Caco-2 (cell line): ENCODE measurements at regions not wholly inside any gene's neighbourhood (a gene's known extent, or its start where the extent isn't known, plus 50 kb on each side); places are given as distances from the start of the nearest gene placed in this dataset.

Experiments
- BruUV-seq: library from RNA; stranded (reverse); fragments of 400-500 nt; replicated peaks from 2 replicates; lab custom pipeline; 2021; lab: Mats Ljungman, UMichigan
- CTCF ChIA-PET: fragments of 300-600 bp; sonication (Branson Sonifier 250); formaldehyde crosslinking; loops from one replicate; lab custom pipeline; 2022; ENCODE audit warnings: antibody characterized with exemption; lab: Charles Lee
- POLR2A ChIA-PET: fragments of 300-600 bp; sonication (Branson Sonifier 250); formaldehyde crosslinking; loops from one replicate; lab custom pipeline; 2022; ENCODE audit warnings: antibody characterized with exemption; lab: Charles Lee
- DNase-seq, 2 experiments: peaks; one replicate each; pipeline versions ENCODE4 v3.0.0 to v3.0.0-alpha.2; 2020 to 2022
- H3K27me3 ChIP-seq: replicated peaks from 2 replicates; pipeline ENCODE4 v1.6.0; 2011; ENCODE audit warnings: low read length; ENCODE audit not compliant: control insufficient read depth, insufficient read depth
- H3K36me3 ChIP-seq: 2 replicates; pipeline ENCODE4 v1.5.1; 2011; ENCODE audit warnings: low read length; ENCODE audit not compliant: control insufficient read depth, insufficient read depth
- H3K4me1 ChIP-seq: fragments of 250-450 bp; sonication (Bioruptor Pico); 2 replicates; pipeline ENCODE4 v1.5.1; 2020; ENCODE audit warnings: mild to moderate bottlenecking
- H3K4me3 ChIP-seq: 2 replicates; pipeline ENCODE4 v1.5.1; 2011; ENCODE audit warnings: low read depth, mild to moderate bottlenecking, control low read depth, low read length
- H3K9me3 ChIP-seq: fragments of 250-450 bp; sonication (Bioruptor Pico); 2 replicates; pipeline ENCODE4 v1.5.1; 2020; ENCODE audit warnings: mild to moderate bottlenecking, moderate library complexity
- H3K27ac Mint-ChIP-seq: one replicate; pipeline ENCODE4 v1.8.0; 2022; ENCODE audit warnings: mixed read lengths; ENCODE audit not compliant: unreplicated experiment
- H3K27me3 Mint-ChIP-seq: one replicate; pipeline ENCODE4 v1.8.0; 2022; ENCODE audit warnings: mixed read lengths; ENCODE audit not compliant: insufficient read depth, unreplicated experiment
- H3K36me3 Mint-ChIP-seq: one replicate; pipeline ENCODE4 v1.8.0; 2022; ENCODE audit warnings: mild to moderate bottlenecking, mixed read lengths; ENCODE audit not compliant: insufficient read depth, unreplicated experiment
- H3K4me1 Mint-ChIP-seq: one replicate; pipeline ENCODE4 v1.8.0; 2022; ENCODE audit warnings: low read depth, mixed read lengths; ENCODE audit not compliant: unreplicated experiment
- H3K4me3 Mint-ChIP-seq: one replicate; pipeline ENCODE4 v1.8.0; 2022; ENCODE audit warnings: mild to moderate bottlenecking, moderate library complexity, mixed read lengths; ENCODE audit not compliant: unreplicated experiment
- H3K9me3 Mint-ChIP-seq: one replicate; pipeline ENCODE4 v1.8.0; 2022; ENCODE audit warnings: mixed read lengths; ENCODE audit not compliant: unreplicated experiment
- CTCF ChIP-seq, 2 experiments: fragments of 200-600 bp in 1 of 2; IDR thresholded peaks; 1 replicate in 1 of 2; 2 replicates in 1 of 2; pipeline versions ENCODE4 v1.5.1 to v1.8.0; 2011 to 2022; ENCODE audit warnings: antibody characterized with exemption in 1 of 2, control low read depth in 1 of 2, inconsistent platforms in 1 of 2, low read depth in 1 of 2, low read length in 1 of 2, mild to moderate bottlenecking in 1 of 2, moderate library complexity in 1 of 2; ENCODE audit not compliant: insufficient read depth in 1 of 2, severe bottlenecking in 1 of 2, unreplicated experiment in 1 of 2
- intact Hi-C: fragments of 100-400 bp; cut with micrococcal nuclease; formaldehyde crosslinking; loops from one replicate; pipeline ENCODE4 v1.10.0; 2022; ENCODE audit not compliant: unreplicated experiment

GRCh38 chr5:130529111-130529510 is 624.8 kb downstream of the CHSY3 start:
- TF ChIP-seq CTCF (IDR thresholded peaks at IDR 0.05; ENCODE audit: insufficient read depth in 1 of 2, low read depth in 1 of 2, low read length in 1 of 2, severe bottlenecking in 1 of 2, unreplicated experiment in 1 of 2), result no peak
- Histone ChIP-seq H3K4me3 (no peak overlapping the region), H3K4me1 (0 out of 2 replicates have a peak, but pooled peaks cover 3% of the 10 kb centered on the region), H3K27me3 (no peaks in the 10 kb centered on the region), H3K36me3 (no peaks in the 10 kb centered on the region), H3K9me3 (no peaks in the 10 kb centered on the region)
- POLR2A ChIA-PET, result no interaction called here
- H3K27me3 Mint-ChIP-seq, result no peaks in the 10 kb centered on the region
- CTCF ChIA-PET, result no interaction called here
- BruUV-seq, result no TSS peak
- H3K36me3 Mint-ChIP-seq, result no peaks in the 10 kb centered on the region
- H3K4me3 Mint-ChIP-seq, result no peak overlapping the region
- peaks cover 10% of the 10 kb centered on the region for H3K9me3 Mint-ChIP-seq
- H3K4me1 Mint-ChIP-seq, result peaks cover 6% of the 10 kb centered on the region
- no peak overlapping the region for H3K27ac Mint-ChIP-seq
- DNase-seq, result no peak
- intact Hi-C loops, result no loop called here

- Histone ChIP-seq H3K4me1 (0 out of 2 replicates have a peak, but pooled peaks cover 3% of the 10 kb centered on the region), H3K27me3 (no peaks in the 10 kb centered on the region), H3K9me3 (no peaks in the 10 kb centered on the region), H3K4me3 (no peak overlapping the region), H3K36me3 (no peaks in the 10 kb centered on the region)
- BruUV-seq, result no TSS peak
- POLR2A ChIA-PET, result no interaction called here
- TF ChIP-seq CTCF (IDR thresholded peaks at IDR 0.05; ENCODE audit: insufficient read depth in 1 of 2, low read depth in 1 of 2, low read length in 1 of 2, severe bottlenecking in 1 of 2, unreplicated experiment in 1 of 2), result no peak
- Mint-ChIP-seq H3K36me3 (no peaks in the 10 kb centered on the region), H3K27ac (no peak overlapping the region), H3K27me3 (no peaks in the 10 kb centered on the region), H3K9me3 (peaks cover 10% of the 10 kb centered on the region), H3K4me1 (peaks cover 6% of the 10 kb centered on the region), H3K4me3 (no peak overlapping the region)
- no peak for DNase-seq
- intact Hi-C loops, result no loop called here
- CTCF ChIA-PET, result no interaction called here
Measured at GRCh38 chr5:130528474-130528873, 624.2 kb downstream of the CHSY3 start.

GRCh38 chr5:130526708-130527107 is 622.4 kb downstream of the CHSY3 start:
- Mint-ChIP-seq H3K27me3 (no peaks in the 10 kb centered on the region), H3K9me3 (peaks cover 10% of the 10 kb centered on the region), H3K4me1 (peaks cover 7% of the 10 kb centered on the region), H3K4me3 (no peak overlapping the region), H3K27ac (no peak overlapping the region), H3K36me3 (no peaks in the 10 kb centered on the region)
- no peak for TF ChIP-seq CTCF (IDR thresholded peaks at IDR 0.05; ENCODE audit: insufficient read depth in 1 of 2, low read depth in 1 of 2, low read length in 1 of 2, severe bottlenecking in 1 of 2, unreplicated experiment in 1 of 2)
- Histone ChIP-seq H3K27me3 (no peaks in the 10 kb centered on the region), H3K36me3 (no peaks in the 10 kb centered on the region), H3K9me3 (no peaks in the 10 kb centered on the region), H3K4me3 (no peak overlapping the region), H3K4me1 (0 out of 2 replicates have a peak, but pooled peaks cover 3% of the 10 kb centered on the region)
- CTCF ChIA-PET, result no interaction called here
- intact Hi-C loops, result no loop called here
- BruUV-seq, result no TSS peak
- POLR2A ChIA-PET, result no interaction called here
- no peak for DNase-seq
